Vagina (tissue), 2 donors: ENCODE measurements at regions not wholly inside any gene's neighbourhood (a gene's known extent, or its start where the extent isn't known, plus 50 kb on each side); places are given as distances from the start of the nearest gene placed in this dataset.

ENCODE experiments used
- DNase-seq, 2 donors: peaks; one replicate each; pipeline ENCODE4 v3.0.0-alpha.2; 2017; ENCODE audit errors: extremely low spot score in 2 of 2
- H3K27ac ChIP-seq: fragments of 200-600 bp; sonication (generic); one replicate; pipeline ENCODE4 v1.5.1; 2019
- H3K27me3 ChIP-seq: fragments of 200-600 bp; sonication (generic); one replicate; pipeline ENCODE4 v1.5.1; 2019
- H3K36me3 ChIP-seq, 2 donors: fragments of 200-600 bp; sonication (generic); one replicate each; pipeline ENCODE4 v1.5.1; 2017 to 2019
- H3K4me1 ChIP-seq: fragments of 200-600 bp; sonication (generic); one replicate; pipeline ENCODE4 v1.5.1; 2019
- H3K4me3 ChIP-seq, 2 donors: fragments of 200-600 bp; sonication (generic); 1 replicate in 1 of 2; 2 replicates in 1 of 2; pipeline ENCODE4 v1.5.1; 2016 to 2019
- H3K9me3 ChIP-seq: fragments of 200-600 bp; sonication (generic); one replicate; pipeline ENCODE4 v1.5.1; 2019
- POLR2A ChIP-seq, 2 donors: fragments of 450-650 bp; IDR thresholded peaks; one replicate each; pipeline ENCODE4 v1.6.1; 2017; ENCODE audit warnings: antibody characterized with exemption in 2 of 2, mild to moderate bottlenecking in 2 of 2, moderate library complexity in 2 of 2
- POLR2AphosphoS5 ChIP-seq, 2 donors: sonication (generic); formaldehyde crosslinking; IDR thresholded peaks; one replicate each; pipeline ENCODE4 v1.9.0; 2017; ENCODE audit warnings: antibody characterized with exemption in 2 of 2, mild to moderate bottlenecking in 2 of 2, low read depth in 1 of 2; ENCODE audit not compliant: insufficient read depth in 1 of 2
- intact Hi-C: fragments of 100-400 bp; cut with DNase I; formaldehyde crosslinking; loops from one replicate; pipeline ENCODE4 v1.15.1; 2023
- TF ChIP-seq, protein P1 (sequence below), 3 experiments: fragments of 450-650 bp in 2 of 3; fragments of 200-600 bp in 1 of 3; sonication (generic) in 1 of 3; IDR thresholded peaks; one replicate each; pipeline ENCODE4 v1.5.1; 2017 to 2019; ENCODE audit warnings: antibody characterized with exemption in 3 of 3, mild to moderate bottlenecking in 2 of 3, moderate library complexity in 2 of 3

DNA sequence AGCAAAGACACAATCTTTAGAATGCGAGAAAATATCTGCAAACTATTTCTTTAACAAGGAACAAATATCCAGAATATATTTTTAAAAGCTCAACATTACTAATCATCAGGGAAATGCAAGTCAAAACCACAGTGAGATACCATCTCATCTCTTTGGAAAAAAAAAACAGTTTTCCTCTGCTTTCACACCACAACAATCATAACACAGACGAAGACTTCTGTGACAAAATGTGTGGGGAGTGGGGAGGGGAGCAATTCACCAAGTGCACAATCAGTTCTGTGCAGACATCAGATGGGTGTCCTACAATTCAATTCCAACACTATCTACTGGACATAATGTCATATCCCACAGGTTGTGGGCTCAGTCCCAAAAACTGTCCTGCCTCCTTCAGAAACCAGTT, 293.2 kb upstream of the SLC7A11 start:
- TF ChIP-seq POLR2A (IDR thresholded peaks at IDR 0.05) (no peak), POLR2AphosphoS5 (IDR thresholded peaks at IDR 0.05; ENCODE audit: insufficient read depth in 1 of 2, low read depth in 1 of 2) (no peak)
- TF ChIP-seq, protein P1, sequence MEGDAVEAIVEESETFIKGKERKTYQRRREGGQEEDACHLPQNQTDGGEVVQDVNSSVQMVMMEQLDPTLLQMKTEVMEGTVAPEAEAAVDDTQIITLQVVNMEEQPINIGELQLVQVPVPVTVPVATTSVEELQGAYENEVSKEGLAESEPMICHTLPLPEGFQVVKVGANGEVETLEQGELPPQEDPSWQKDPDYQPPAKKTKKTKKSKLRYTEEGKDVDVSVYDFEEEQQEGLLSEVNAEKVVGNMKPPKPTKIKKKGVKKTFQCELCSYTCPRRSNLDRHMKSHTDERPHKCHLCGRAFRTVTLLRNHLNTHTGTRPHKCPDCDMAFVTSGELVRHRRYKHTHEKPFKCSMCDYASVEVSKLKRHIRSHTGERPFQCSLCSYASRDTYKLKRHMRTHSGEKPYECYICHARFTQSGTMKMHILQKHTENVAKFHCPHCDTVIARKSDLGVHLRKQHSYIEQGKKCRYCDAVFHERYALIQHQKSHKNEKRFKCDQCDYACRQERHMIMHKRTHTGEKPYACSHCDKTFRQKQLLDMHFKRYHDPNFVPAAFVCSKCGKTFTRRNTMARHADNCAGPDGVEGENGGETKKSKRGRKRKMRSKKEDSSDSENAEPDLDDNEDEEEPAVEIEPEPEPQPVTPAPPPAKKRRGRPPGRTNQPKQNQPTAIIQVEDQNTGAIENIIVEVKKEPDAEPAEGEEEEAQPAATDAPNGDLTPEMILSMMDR (IDR thresholded peaks at IDR 0.05): no peak
- no peak for DNase-seq
- H3K27me3 ChIP-seq: no peaks in the 10 kb centered on the region
- H3K27ac ChIP-seq: no peak overlapping the region
- no peaks in the 10 kb centered on the region for H3K4me1 ChIP-seq
- no peaks in the 10 kb centered on the region for H3K36me3 ChIP-seq
- intact Hi-C loops: no loop called here
- peaks cover 3% of the 10 kb centered on the region for H3K9me3 ChIP-seq
- H3K4me3 ChIP-seq: no peak overlapping the region

DNA sequence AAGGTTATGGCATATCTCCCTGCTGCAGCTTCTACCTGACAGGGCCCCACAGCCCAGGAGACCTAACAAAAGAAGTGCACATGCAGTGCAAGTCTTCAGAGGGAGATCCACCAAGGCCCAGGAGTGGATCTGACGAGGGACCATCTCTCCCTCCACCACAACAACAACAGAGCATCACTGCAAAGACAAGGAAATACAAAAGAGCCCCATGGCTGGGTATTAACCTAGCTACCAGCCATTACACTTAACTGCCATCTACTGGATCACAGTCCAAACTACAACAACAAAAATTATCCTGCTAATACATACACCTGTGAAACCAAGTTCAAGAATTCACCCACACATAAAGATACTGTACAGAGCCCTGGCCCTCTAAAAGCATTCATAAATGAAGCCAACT, 280.2 kb upstream of the SLC7A11 start:
- H3K27ac ChIP-seq: no peak overlapping the region
- DNase-seq: no peak
- H3K4me1 ChIP-seq: no peaks in the 10 kb centered on the region
- no peaks in the 10 kb centered on the region for H3K36me3 ChIP-seq
- no peaks in the 10 kb centered on the region for H3K9me3 ChIP-seq
- no peaks in the 10 kb centered on the region for H3K27me3 ChIP-seq
- intact Hi-C loops: no loop called here
- H3K4me3 ChIP-seq: no peak overlapping the region
- TF ChIP-seq, protein P1 (IDR thresholded peaks at IDR 0.05): no peak
- no peak for TF ChIP-seq POLR2A (IDR thresholded peaks at IDR 0.05)
- TF ChIP-seq POLR2AphosphoS5 (IDR thresholded peaks at IDR 0.05; ENCODE audit: insufficient read depth in 1 of 2, low read depth in 1 of 2): no peak

DNA sequence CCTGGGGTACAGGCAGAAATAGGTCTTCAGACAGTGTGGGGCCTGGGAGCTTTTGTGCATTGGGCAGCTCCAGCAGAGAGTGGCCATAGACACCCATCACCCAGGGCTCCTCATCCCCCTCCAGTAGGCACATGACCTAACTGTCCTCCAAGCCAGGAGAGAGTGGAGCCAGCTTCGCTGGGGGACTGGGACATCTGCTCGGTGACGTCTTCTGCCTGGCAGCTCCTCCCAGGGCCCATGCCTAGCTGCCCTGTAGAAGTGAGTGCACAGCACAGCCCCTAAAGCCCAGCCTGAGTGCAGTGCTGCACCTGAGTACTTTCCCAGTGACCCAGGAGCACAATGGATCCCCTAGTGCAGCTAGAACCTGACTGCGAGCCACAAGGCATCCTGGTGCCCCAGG, 279.7 kb upstream of the SLC7A11 start:
- H3K4me3 ChIP-seq: no peak overlapping the region
- no peaks in the 10 kb centered on the region for H3K4me1 ChIP-seq
- intact Hi-C loops: no loop called here
- DNase-seq: no peak
- TF ChIP-seq, protein P1 (IDR thresholded peaks at IDR 0.05): no peak
- TF ChIP-seq POLR2A (IDR thresholded peaks at IDR 0.05) (no peak), POLR2AphosphoS5 (IDR thresholded peaks at IDR 0.05; ENCODE audit: insufficient read depth in 1 of 2, low read depth in 1 of 2) (no peak)
- H3K27ac ChIP-seq: no peak overlapping the region
- H3K36me3 ChIP-seq: no peaks in the 10 kb centered on the region
- no peaks in the 10 kb centered on the region for H3K9me3 ChIP-seq
- H3K27me3 ChIP-seq: no peaks in the 10 kb centered on the region

DNA sequence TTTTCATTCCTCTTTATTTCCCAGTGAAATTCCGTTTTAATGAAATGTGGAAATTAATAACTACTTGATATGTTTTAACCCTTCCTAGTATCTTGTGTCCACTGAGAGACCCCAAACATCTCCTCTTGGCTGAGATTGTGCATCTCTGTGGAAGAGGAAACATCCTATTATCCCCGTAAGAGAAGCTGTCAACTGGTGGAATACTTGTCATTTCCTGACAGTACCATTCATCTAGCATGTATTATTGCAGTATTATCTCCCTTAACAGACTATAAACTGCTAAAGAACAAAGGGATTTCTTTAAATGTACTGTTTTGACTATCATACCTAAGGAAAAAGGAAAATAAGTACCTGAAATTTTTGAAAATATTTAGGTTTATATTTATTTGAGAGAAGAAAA, 277.3 kb upstream of the SLC7A11 start:
- no peaks in the 10 kb centered on the region for H3K27me3 ChIP-seq
- H3K4me3 ChIP-seq: no peak overlapping the region
- H3K27ac ChIP-seq: no peak overlapping the region
- no peaks in the 10 kb centered on the region for H3K36me3 ChIP-seq
- no peaks in the 10 kb centered on the region for H3K4me1 ChIP-seq
- no peak for DNase-seq
- intact Hi-C loops: no loop called here
- TF ChIP-seq POLR2A (IDR thresholded peaks at IDR 0.05) (no peak), POLR2AphosphoS5 (IDR thresholded peaks at IDR 0.05; ENCODE audit: insufficient read depth in 1 of 2, low read depth in 1 of 2) (no peak)
- TF ChIP-seq, protein P1 (IDR thresholded peaks at IDR 0.05): no peak
- no peaks in the 10 kb centered on the region for H3K9me3 ChIP-seq

DNA sequence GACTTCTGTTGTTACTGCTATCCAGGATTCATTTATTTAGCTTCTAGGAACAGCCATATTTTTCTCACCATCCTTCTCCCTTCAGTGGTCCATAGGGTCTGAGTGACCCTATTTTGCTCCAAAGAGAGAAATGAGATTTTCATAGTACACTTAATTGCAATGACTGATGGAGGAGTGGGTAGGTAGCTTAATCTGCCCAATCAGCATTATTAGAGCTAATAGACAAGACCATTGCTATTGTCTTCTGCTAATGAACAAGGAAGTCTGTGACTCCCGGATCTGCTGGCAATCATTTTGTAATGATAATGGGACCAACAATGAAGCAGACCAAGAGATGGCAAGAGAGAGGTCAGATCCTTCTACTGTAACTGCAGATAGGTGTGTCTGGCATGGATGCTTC, 271.4 kb upstream of the SLC7A11 start:
- intact Hi-C loops: no loop called here

DNA sequence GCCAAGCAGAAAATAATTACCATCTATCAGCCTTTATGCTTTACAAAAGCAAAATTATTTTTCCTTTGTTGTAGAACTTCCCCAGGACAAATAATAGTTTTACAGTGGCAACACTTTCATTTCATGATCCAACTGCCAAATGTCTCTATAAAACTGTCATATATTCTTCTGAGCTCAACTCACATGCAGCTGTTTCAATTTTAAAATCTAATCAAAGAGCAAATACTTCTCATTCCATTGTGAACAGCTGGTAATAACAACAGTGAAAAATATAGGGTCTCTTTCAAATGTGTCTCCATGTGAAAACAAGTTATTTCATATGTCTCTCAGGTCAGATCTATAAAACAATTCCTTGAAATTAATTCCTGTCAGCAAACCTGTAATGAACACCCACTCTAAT, 270.6 kb upstream of the SLC7A11 start:
- H3K27ac ChIP-seq: no peak overlapping the region
- H3K9me3 ChIP-seq: no peaks in the 10 kb centered on the region
- no peaks in the 10 kb centered on the region for H3K27me3 ChIP-seq
- H3K4me3 ChIP-seq: no peak overlapping the region
- H3K36me3 ChIP-seq: no peaks in the 10 kb centered on the region
- H3K4me1 ChIP-seq: no peaks in the 10 kb centered on the region
- intact Hi-C loops: no loop called here
- no peak for DNase-seq
- TF ChIP-seq POLR2AphosphoS5 (IDR thresholded peaks at IDR 0.05; ENCODE audit: insufficient read depth in 1 of 2, low read depth in 1 of 2) (no peak), POLR2A (IDR thresholded peaks at IDR 0.05) (no peak)
- TF ChIP-seq, protein P1 (IDR thresholded peaks at IDR 0.05): no peak

More for the DNA sequence above, 271.4 kb upstream of the SLC7A11 start:
- Histone ChIP-seq H3K27me3 (no peaks in the 10 kb centered on the region), H3K27ac (no peak overlapping the region), H3K36me3 (no peaks in the 10 kb centered on the region), H3K4me3 (no peak overlapping the region), H3K9me3 (no peaks in the 10 kb centered on the region), H3K4me1 (no peaks in the 10 kb centered on the region)
- no peak for DNase-seq
- TF ChIP-seq POLR2AphosphoS5 (IDR thresholded peaks at IDR 0.05; ENCODE audit: insufficient read depth in 1 of 2, low read depth in 1 of 2): no peak
